Activated naive CD8-positive, alpha-beta T cell treated with anti-CD3 and anti-CD28 coated beads, Interleukin-2, amount 10 ng/mL, durations not matched to agents 7 days and 5 days (primary cell): ENCODE measurements at regions not wholly inside any gene's neighbourhood (a gene's known extent, or its start where the extent isn't known, plus 50 kb on each side); places are given as distances from the start of the nearest gene placed in this dataset.

Source experiments
- ATAC-seq: fragments of 150-1000 bp; cut with Tn5 transposase; one replicate; pipeline ENCODE4 v1.10.0; 2021; ENCODE audit warnings: low read depth, moderate library complexity
- POLR2A ChIA-PET: fragments of 350-600 bp; sonication (Branson Sonifier 250); formaldehyde crosslinking; loops from one replicate; lab custom pipeline; 2021; ENCODE audit warnings: antibody characterized with exemption; lab: Charles Lee
- DNase-seq: peaks from one replicate; pipeline ENCODE4 v3.0.0; 2021
- H3K27ac Mint-ChIP-seq: one replicate; pipeline ENCODE4 v1.8.0; 2022; ENCODE audit warnings: mild to moderate bottlenecking, mixed read lengths
- H3K27me3 Mint-ChIP-seq: one replicate; pipeline ENCODE4 v1.8.0; 2022; ENCODE audit warnings: mild to moderate bottlenecking, moderate library complexity, mixed read lengths
- H3K36me3 Mint-ChIP-seq: one replicate; pipeline ENCODE4 v1.8.0; 2021; ENCODE audit warnings: mild to moderate bottlenecking, mixed read lengths
- H3K4me1 Mint-ChIP-seq: one replicate; pipeline ENCODE4 v1.8.0; 2021; ENCODE audit warnings: mixed read lengths
- H3K4me3 Mint-ChIP-seq: one replicate; pipeline ENCODE4 v1.8.0; 2022; ENCODE audit warnings: mild to moderate bottlenecking, moderate library complexity, mixed read lengths
- H3K9me3 Mint-ChIP-seq: one replicate; pipeline ENCODE4 v1.8.0; 2021; ENCODE audit warnings: mixed read lengths

DNA sequence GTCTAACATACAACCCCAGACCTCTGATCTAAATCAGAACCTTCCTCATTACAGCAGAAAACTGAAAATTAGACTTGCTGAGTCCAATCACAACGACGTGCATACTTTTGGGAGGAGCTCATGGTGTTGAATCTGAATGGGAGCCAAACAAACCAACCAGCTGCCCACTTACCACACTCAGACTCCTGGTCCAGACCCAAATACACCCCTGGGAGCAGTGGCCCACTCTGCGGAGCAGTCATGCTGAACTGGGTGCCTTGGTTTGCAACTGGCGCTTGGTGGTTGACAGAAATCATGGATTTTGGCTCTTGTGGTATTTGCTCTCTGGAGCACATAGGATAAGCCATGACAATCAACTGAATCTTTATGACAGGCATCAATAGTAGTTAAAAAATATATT, 253.6 kb upstream of the TNP1 start:
- POLR2A ChIA-PET: no interaction called here

DNA sequence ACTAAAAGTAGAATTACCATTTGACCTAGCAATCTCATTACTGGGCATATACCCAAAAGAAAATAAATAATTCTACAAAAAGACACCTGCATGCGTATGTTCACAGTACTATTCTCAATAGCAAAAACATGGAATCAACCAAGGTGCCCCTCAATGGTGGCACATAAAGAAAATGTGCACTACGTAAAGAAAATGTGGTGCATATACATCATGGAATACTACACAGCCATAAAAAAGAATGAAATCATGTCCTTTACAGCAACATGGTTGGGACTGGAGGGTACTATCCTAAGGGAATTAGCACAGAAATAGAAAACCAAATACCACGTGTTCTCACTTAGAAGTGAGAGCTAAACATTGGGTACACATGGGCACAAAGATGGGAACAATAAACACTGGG, 250.7 kb upstream of the TNP1 start:
- Mint-ChIP-seq H3K9me3 (peaks cover 4% of the 10 kb centered on the region), H3K36me3 (peaks cover 3% of the 10 kb centered on the region), H3K27me3 (peaks cover 16% of the 10 kb centered on the region), H3K27ac (no peak overlapping the region), H3K4me3 (no peak overlapping the region), H3K4me1 (peaks cover 15% of the 10 kb centered on the region)
- POLR2A ChIA-PET: no interaction called here
- DNase-seq: no peak
- no peak for ATAC-seq

More for the DNA sequence above, 253.6 kb upstream of the TNP1 start:
- DNase-seq (no peak), ATAC-seq (no peak)
- Mint-ChIP-seq H3K36me3 (no peaks in the 10 kb centered on the region), H3K4me3 (no peak overlapping the region), H3K27me3 (peaks cover 21% of the 10 kb centered on the region), H3K4me1 (peaks cover 7% of the 10 kb centered on the region), H3K9me3 (peaks cover 4% of the 10 kb centered on the region), H3K27ac (no peak overlapping the region)

DNA sequence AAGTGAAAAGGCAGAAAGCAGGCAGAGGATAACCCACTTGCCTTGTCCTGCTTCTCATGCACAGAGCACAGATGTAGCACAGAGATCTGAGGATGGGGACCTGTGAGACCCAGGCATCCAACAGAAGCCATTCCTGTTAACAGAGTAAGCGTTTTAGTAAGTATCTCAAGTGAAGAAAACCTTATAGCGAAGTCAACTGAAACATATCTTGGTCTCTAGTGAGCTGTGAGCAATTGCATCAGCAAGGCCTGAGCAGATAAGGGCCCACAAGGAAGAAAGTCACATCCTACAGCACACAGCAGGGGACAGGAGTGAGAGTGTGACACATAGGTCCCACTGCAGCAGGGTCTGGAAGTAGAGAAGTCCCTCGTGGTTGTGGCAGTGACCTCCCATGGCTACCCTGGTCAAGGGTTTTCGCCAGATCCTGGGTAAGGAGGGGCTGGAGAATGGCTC, 248.7 kb upstream of the TNP1 start:
- Mint-ChIP-seq H3K9me3 (peaks cover 4% of the 10 kb centered on the region), H3K4me1 (peaks cover 23% of the 10 kb centered on the region), H3K4me3 (no peak overlapping the region), H3K27ac (no peak overlapping the region), H3K27me3 (peaks cover 11% of the 10 kb centered on the region), H3K36me3 (peaks cover 3% of the 10 kb centered on the region)
- ATAC-seq: no peak
- no peak for DNase-seq
- POLR2A ChIA-PET: no interaction called here

DNA sequence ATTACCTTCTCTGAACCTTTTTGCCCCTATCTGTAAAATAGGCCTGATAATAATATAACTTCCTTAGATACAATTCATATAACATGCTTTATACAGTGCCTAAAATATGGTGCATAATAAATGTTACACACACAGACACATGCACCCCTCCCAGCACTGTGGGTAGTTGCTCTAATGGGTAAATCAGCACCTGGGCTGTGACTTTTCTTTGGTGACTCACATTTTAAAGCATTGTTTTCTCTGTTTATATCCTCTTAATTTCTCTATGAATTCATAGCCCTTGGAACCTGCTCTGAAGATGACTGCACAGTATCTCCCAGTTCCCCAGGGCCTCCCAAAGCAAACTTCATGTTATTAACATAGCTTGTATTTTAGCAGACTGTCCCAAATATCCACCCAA, 248.2 kb upstream of the TNP1 start:
- Mint-ChIP-seq H3K9me3 (peaks cover 4% of the 10 kb centered on the region), H3K27ac (no peak overlapping the region), H3K27me3 (peaks cover 11% of the 10 kb centered on the region), H3K4me3 (no peak overlapping the region), H3K4me1 (peaks cover 23% of the 10 kb centered on the region), H3K36me3 (peaks cover 3% of the 10 kb centered on the region)
- no peak for ATAC-seq
- POLR2A ChIA-PET: no interaction called here
- no peak for DNase-seq

DNA sequence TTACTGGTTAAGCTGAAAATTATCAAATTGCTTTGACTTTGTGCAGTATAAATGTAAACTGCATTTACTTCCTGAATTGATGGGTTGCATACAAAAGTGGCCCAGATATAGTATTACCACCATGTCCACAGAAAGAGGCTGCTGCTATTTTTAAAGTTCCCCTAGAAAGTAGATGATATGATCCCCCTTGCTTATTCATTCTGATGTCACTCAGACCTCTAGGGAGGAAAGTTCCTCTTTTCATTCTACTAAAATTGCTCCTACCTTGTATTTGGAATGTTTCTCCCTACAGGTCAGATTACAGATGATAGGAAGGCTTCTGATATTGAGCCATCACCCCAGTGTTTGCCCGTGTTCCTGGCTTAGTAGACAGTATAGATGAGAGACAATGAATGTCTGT, 247.6 kb upstream of the TNP1 start:
- DNase-seq (no peak), ATAC-seq (no peak)
- Mint-ChIP-seq H3K4me1 (peaks cover 23% of the 10 kb centered on the region), H3K36me3 (peaks cover 3% of the 10 kb centered on the region), H3K4me3 (no peak overlapping the region), H3K9me3 (peaks cover 4% of the 10 kb centered on the region), H3K27ac (no peak overlapping the region), H3K27me3 (peaks cover 6% of the 10 kb centered on the region)
- POLR2A ChIA-PET: no interaction called here

DNA sequence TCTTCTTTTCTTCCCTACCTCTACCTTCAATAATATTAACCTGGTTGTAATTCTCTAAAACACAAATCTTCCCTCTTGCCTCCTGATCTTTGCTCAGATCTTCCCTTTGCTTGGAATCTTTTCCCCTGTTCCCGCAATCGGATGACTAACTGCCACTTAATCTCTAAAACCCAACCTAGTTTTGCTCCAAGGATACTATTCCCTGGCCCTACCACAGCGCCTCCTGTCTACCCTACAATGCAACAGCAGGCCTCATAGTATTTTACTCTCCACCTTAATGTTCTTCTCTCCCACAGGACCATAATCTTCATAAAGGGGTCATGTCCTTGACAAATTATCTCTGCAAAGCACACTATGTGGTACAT, 246.8 kb upstream of the TNP1 start:
- Mint-ChIP-seq H3K4me1 (peaks cover 23% of the 10 kb centered on the region), H3K4me3 (no peak overlapping the region), H3K9me3 (peaks cover 4% of the 10 kb centered on the region), H3K27ac (peak overlapping the region; percentile 8), H3K27me3 (peaks cover 12% of the 10 kb centered on the region), H3K36me3 (peaks cover 3% of the 10 kb centered on the region)
- POLR2A ChIA-PET: no interaction called here
- DNase-seq (no peak), ATAC-seq (no peak)

DNA sequence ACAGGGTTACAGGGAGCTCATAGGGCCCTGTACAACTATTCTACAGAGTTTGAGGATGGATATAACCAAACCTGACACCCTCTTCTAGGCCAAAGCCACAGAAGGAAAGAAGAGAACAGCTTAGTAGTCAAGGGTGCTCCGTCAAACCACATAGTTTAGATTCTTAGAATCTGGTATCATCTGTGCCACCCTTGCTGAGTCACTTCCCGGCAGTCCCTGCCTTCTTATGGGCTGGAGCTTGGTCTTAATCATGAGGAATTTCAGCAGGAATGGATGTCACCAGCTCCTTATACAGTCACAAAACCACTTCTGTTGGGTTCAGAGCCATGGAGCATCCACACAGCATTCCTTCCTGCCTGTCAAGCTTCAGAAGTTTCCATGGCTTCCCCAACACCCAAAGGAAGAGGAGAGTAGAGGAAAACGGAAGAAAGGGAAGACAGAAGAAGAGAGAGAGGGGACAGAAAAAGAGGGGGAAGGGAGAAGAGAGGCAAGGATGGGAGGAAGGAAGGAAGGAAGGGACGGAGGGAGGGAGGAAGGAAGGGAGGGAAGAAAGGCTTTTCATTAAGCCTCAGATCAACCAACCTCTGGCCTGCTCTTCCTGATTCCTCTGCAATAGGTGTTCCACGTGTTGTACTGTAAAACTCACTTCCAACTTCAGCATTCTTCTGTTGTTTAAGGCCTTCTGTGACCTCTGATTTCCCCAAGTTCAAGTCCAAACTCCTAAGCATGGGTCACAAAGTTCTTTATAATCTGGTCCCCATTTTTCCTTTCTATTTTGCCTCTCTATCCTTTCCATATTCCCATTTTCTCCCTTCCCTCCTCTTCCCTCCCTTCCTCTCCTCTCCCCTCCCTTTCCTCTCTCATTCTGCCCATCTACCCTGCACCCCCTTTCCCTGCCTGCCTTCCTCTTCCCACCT, 246.1 kb upstream of the TNP1 start:
- H3K27ac Mint-ChIP-seq: peak overlapping the region; percentile 69
- ATAC-seq (peak; percentile 86), DNase-seq (no peak)
- H3K9me3 Mint-ChIP-seq: peaks cover 4% of the 10 kb centered on the region
- H3K36me3 Mint-ChIP-seq: peaks cover 3% of the 10 kb centered on the region
- peaks cover 23% of the 10 kb centered on the region for H3K4me1 Mint-ChIP-seq
- POLR2A ChIA-PET: no interaction called here
- H3K27me3 Mint-ChIP-seq: peaks cover 12% of the 10 kb centered on the region
- peak overlapping the region; percentile 50 for H3K4me3 Mint-ChIP-seq

DNA sequence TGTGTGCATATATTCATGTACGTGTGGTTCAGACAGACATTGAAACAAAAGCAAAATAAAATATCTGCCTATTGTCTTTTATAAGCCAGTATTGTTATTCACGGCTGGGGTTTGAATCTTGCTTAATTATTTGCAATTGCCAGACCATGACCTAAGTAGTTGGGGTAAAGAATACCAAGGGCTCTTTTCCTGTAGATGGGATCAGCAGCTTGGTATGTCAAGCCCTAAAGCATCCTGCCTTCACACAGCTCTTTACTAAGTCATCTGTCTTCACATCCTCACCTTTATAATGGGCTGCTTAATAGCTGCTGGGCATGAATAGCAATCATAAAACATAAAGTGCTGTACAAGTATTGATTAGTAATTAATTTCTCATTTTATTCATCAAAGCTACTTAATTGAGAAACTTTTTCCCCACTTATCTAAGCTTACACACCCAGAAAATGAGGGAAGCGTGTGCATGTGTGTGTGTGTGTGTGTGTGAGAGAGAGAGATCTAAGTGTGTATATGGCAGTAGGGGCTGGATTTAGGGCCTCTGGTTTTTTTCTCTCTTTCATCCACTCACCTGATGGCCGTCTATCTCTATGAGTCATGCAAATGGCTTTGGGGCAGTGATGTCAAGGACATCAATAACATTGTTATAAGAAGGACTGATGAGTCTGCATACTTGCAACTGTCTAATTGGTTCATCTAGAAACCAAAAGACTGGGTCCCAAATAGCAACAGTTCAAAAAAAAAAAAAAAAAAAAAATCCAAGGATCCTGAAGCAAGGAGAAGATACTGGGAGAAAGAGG, 244.1 kb upstream of the TNP1 start:
- peaks cover 3% of the 10 kb centered on the region for H3K36me3 Mint-ChIP-seq
- peaks cover 23% of the 10 kb centered on the region for H3K4me1 Mint-ChIP-seq
- peaks cover 12% of the 10 kb centered on the region for H3K27me3 Mint-ChIP-seq
- POLR2A ChIA-PET: interaction anchor here (0.7 kb wide), 1 partner anchor 32 kb away, joined by 3 read pairs; no protein-coding TSS in a partner anchor
- DNase-seq (no peak), ATAC-seq (no peak)
- no peak overlapping the region for H3K4me3 Mint-ChIP-seq
- H3K27ac Mint-ChIP-seq: no peak overlapping the region
- peaks cover 1% of the 10 kb centered on the region for H3K9me3 Mint-ChIP-seq

DNA sequence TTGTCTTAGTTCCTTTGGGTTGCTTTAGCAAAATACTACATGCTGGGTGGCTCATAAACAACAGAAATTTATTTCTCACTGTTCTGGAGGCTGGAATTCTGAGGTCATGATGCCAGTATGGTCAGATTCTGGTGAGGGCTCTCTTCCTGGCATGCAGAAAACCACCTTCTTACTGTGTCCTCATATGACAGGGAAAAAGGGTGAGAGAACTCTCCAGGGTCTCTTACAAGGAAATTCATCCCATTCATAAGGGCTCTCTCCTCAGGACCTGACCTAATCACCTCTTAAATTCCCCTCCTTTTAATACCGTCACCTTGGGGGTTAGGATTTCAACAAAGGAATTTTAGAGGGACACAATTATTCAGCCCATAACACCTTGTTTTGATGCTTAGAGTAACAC, 243.1 kb upstream of the TNP1 start:
- H3K4me3 Mint-ChIP-seq: no peak overlapping the region
- peaks cover 15% of the 10 kb centered on the region for H3K27me3 Mint-ChIP-seq
- no peak overlapping the region for H3K27ac Mint-ChIP-seq
- POLR2A ChIA-PET: no interaction called here
- peaks cover 1% of the 10 kb centered on the region for H3K9me3 Mint-ChIP-seq
- peaks cover 3% of the 10 kb centered on the region for H3K36me3 Mint-ChIP-seq
- no peak for ATAC-seq
- peaks cover 21% of the 10 kb centered on the region for H3K4me1 Mint-ChIP-seq
- DNase-seq: no peak

DNA sequence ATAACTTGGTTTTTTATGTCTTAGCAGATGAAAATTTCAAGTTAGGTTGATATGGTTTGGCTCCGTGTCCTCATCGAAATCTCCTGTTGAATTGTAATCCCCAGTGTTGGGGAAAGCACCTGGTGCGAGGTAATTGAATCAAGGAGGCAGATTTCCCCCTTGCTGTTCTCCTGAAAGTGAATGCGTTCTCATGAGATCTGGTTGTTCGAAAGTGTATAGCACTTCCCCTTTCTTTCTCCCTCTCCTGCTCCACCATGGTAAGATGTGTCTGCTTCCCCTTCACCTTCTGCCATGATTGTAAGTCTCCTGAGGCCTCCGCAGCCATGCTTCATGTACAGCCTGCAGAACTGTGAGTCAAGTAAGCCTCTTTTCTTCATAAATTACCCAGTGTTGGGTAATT, 242.1 kb upstream of the TNP1 start:
- peaks cover 1% of the 10 kb centered on the region for H3K9me3 Mint-ChIP-seq
- H3K4me1 Mint-ChIP-seq: peaks cover 21% of the 10 kb centered on the region
- DNase-seq (no peak), ATAC-seq (no peak)
- H3K27ac Mint-ChIP-seq: no peak overlapping the region
- peaks cover 17% of the 10 kb centered on the region for H3K27me3 Mint-ChIP-seq
- H3K36me3 Mint-ChIP-seq: peaks cover 3% of the 10 kb centered on the region
- no peak overlapping the region for H3K4me3 Mint-ChIP-seq
- POLR2A ChIA-PET: no interaction called here

DNA sequence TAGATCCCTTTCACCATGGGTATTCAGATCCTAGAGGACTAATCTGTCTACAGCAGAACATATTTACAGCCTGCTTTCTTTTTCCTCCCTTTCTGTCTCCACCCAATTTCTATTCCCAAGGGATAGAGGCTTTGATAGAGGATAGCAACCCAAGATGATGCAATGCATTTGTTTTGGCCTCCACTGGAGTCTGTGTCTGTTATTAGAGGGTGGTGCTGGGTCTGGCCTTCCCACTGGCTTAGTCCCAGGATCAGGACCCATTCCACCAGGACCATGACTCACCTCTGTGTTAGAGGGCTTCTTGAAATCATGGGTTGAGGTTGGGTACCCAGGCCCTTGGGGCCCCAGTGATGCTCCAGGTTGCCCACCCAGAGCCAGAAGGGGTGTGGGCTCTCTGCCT, 239.7 kb upstream of the TNP1 start:
- H3K27ac Mint-ChIP-seq: no peak overlapping the region
- peaks cover 11% of the 10 kb centered on the region for H3K4me1 Mint-ChIP-seq
- ATAC-seq (no peak), DNase-seq (no peak)
- no peaks in the 10 kb centered on the region for H3K36me3 Mint-ChIP-seq
- POLR2A ChIA-PET: no interaction called here
- peaks cover 23% of the 10 kb centered on the region for H3K27me3 Mint-ChIP-seq
- H3K9me3 Mint-ChIP-seq: no peaks in the 10 kb centered on the region
- H3K4me3 Mint-ChIP-seq: no peak overlapping the region

DNA sequence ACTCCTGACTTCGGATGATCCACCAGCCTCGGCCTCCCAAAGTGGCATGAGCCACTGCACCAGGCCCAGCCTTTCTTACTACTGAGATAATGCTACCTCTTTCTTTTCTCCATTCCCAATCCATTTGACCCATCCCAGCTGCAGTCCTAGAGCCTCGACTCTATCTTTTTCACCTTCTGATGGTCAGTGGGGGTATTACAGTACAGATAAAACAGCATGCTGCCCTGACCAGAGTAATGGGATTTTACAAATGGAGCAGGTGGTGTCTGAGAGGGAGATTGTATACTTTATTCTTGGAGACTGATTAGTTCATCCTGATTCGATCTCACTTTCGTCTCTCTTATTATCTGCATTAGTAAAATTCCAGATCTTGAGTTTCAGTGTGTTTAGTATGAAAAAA, 238.6 kb upstream of the TNP1 start:
- POLR2A ChIA-PET: no interaction called here
- peaks cover 14% of the 10 kb centered on the region for H3K4me1 Mint-ChIP-seq
- no peak overlapping the region for H3K27ac Mint-ChIP-seq
- ATAC-seq: no peak
- H3K4me3 Mint-ChIP-seq: no peak overlapping the region
- no peaks in the 10 kb centered on the region for H3K9me3 Mint-ChIP-seq
- no peak for DNase-seq
- no peaks in the 10 kb centered on the region for H3K36me3 Mint-ChIP-seq
- peaks cover 23% of the 10 kb centered on the region for H3K27me3 Mint-ChIP-seq

DNA sequence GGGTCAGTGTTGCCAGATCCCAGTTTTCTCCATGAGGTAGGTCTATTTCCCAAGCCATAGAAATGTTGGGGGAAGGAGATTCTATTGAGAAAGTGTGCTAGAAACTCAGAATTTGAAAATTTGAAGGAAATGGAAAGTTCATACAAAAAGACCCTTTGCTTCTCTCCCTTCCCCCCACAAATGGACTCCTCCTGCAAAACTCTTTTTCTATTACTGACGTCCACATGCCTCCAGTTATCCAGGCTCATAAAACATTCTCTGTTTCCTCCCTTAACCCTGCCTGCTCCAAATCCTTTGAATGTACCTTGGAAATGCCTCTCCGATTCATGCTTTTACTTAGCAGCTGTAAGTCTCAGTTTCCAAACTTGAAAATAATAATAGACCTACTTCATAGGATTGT, 237.5 kb upstream of the TNP1 start:
- H3K9me3 Mint-ChIP-seq: no peaks in the 10 kb centered on the region

More for the DNA sequence above, 237.5 kb upstream of the TNP1 start:
- H3K4me3 Mint-ChIP-seq: no peak overlapping the region
- DNase-seq: no peak
- H3K36me3 Mint-ChIP-seq: no peaks in the 10 kb centered on the region
- H3K27ac Mint-ChIP-seq: no peak overlapping the region
- peaks cover 14% of the 10 kb centered on the region for H3K4me1 Mint-ChIP-seq
- POLR2A ChIA-PET: no interaction called here
- peaks cover 23% of the 10 kb centered on the region for H3K27me3 Mint-ChIP-seq
- no peak for ATAC-seq
